GM12878 (cell line): ENCODE measurements at regions not wholly inside any gene's neighbourhood (a gene's known extent, or its start where the extent isn't known, plus 50 kb on each side); places are given as distances from the start of the nearest gene placed in this dataset.
A peak's percentile ranks its signal among the peaks of the same experiment; 100 is the strongest.

Source experiments
- ATAC-seq: fragments of 200-7000 bp; cut with Tn5 transposase; 3 replicates; pipeline ENCODE4 v1.9.1; 2020; ENCODE audit warnings: mild to moderate bottlenecking, moderate library complexity
- BruUV-seq: library from RNA; stranded (reverse); fragments of 400-500 nt; replicated peaks from 2 replicates; lab custom pipeline; 2021; lab: Mats Ljungman, UMichigan
- CTCF ChIA-PET: fragments of 300-600 bp; sonication (Branson Sonifier 250); formaldehyde crosslinking; extraction: SDS; loops from one replicate; lab custom pipeline; 2021; ENCODE audit warnings: inconsistent platforms; lab: Yijun Ruan, JAX
- POLR2A ChIA-PET: fragments of 350-600 bp; formaldehyde crosslinking; extraction: SDS; loops from one replicate; lab custom pipeline; 2021; ENCODE audit warnings: inconsistent platforms; lab: Charles Lee
- RAD21 ChIA-PET: fragments of 300-600 bp; sonication (Branson Sonifier 250); formaldehyde crosslinking; loops from one replicate; lab custom pipeline; 2023; ENCODE audit warnings: antibody characterized with exemption; ENCODE audit not compliant: unreplicated experiment; lab: Charles Lee
- SMC1A ChIA-PET: fragments of 300-600 bp; sonication (Branson Sonifier 250); formaldehyde crosslinking; loops from one replicate; lab custom pipeline; 2023; ENCODE audit not compliant: unreplicated experiment, uncharacterized antibody; lab: Charles Lee
- DNase-seq: peaks from one replicate; pipeline ENCODE4 v3.0.0-alpha.2; 2011; ENCODE audit warnings: low read depth, low spot score
- FAIRE-seq: peaks from 3 replicates; lab custom pipeline; 2011; peaks lifted over from hg19 to GRCh38; lab: Jason Lieb, UNC
- H2AFZ ChIP-seq: 2 replicates; pipeline ENCODE4 v1.6.0; 2011; ENCODE audit warnings: low read depth, low read length, control low read depth; ENCODE audit not compliant: control insufficient read depth
- H3K27ac ChIP-seq: 2 replicates; pipeline ENCODE4 v1.5.1; 2011; ENCODE audit warnings: control low read depth; ENCODE audit not compliant: control insufficient read depth, insufficient read depth
- H3K27me3 ChIP-seq, 2 experiments: replicated peaks in 1 of 2; 2 replicates each; pipeline versions ENCODE4 v1.6.0 to v1.6.1; 2011; ENCODE audit warnings: low read length in 1 of 2; ENCODE audit not compliant: control insufficient read depth in 2 of 2, insufficient read depth in 2 of 2
- H3K36me3 ChIP-seq, 2 experiments: 2 replicates each; pipeline ENCODE4 v1.5.1; 2011; ENCODE audit warnings: low read length in 1 of 2; ENCODE audit not compliant: control insufficient read depth in 2 of 2, insufficient read depth in 2 of 2
- H3K4me1 ChIP-seq: 2 replicates; pipeline ENCODE4 v1.6.1; 2011; ENCODE audit warnings: mild to moderate bottlenecking, low read length, moderate library complexity, mixed read lengths; ENCODE audit not compliant: control insufficient read depth, insufficient read depth
- H3K4me2 ChIP-seq: 2 replicates; pipeline ENCODE4 v1.6.0; 2011; ENCODE audit warnings: control low read depth; ENCODE audit not compliant: control insufficient read depth, insufficient read depth
- H3K4me3 ChIP-seq: fragments of 200-600 bp; sonication (generic); 2 replicates; pipeline ENCODE4 v1.5.1; 2016
- H3K79me2 ChIP-seq: 2 replicates; pipeline ENCODE4 v1.6.0; 2011; ENCODE audit warnings: low read length; ENCODE audit not compliant: control insufficient read depth, insufficient read depth
- H3K9ac ChIP-seq: 2 replicates; pipeline ENCODE4 v1.8.0; 2011; ENCODE audit warnings: low read length, control low read depth, mixed read lengths; ENCODE audit not compliant: control insufficient read depth, insufficient read depth
- H3K9me3 ChIP-seq: replicated peaks from 3 replicates; pipeline ENCODE4 v1.5.1; 2011; ENCODE audit warnings: mild to moderate bottlenecking, low read length; ENCODE audit not compliant: control insufficient read depth, insufficient read depth
- H4K20me1 ChIP-seq: 2 replicates; pipeline ENCODE4 v1.6.0; 2011; ENCODE audit not compliant: control insufficient read depth, insufficient read depth
- BRCA1 ChIP-seq: IDR thresholded peaks from 2 replicates; pipeline ENCODE4 v1.6.1; 2011; ENCODE audit warnings: low read depth, low read length, improper control_type of control experiment
- DPF2 ChIP-seq: fragments of 450-650 bp; IDR thresholded peaks from 2 replicates; pipeline ENCODE4 v1.6.1; 2017; ENCODE audit warnings: mild to moderate bottlenecking
- ESRRA ChIP-seq: IDR thresholded peaks from 2 replicates; pipeline ENCODE4 v1.6.1; 2012; ENCODE audit warnings: mild to moderate bottlenecking, low read length, improper control_type of control experiment
- EZH2 ChIP-seq: IDR thresholded peaks from 2 replicates; pipeline ENCODE4 v1.6.1; 2012; ENCODE audit warnings: low read depth, mild to moderate bottlenecking, control low read depth, inconsistent platforms, low read length, borderline replicate concordance; ENCODE audit not compliant: control insufficient read depth
- IKZF1 ChIP-seq: fragments of 450-650 bp; conservative IDR thresholded peaks from 2 replicates; pipeline ENCODE4 v1.6.1; 2017; ENCODE audit warnings: antibody characterized with exemption, mild to moderate bottlenecking
- IKZF2 ChIP-seq, 2 experiments: fragments of 450-650 bp; IDR thresholded peaks; 2 replicates each; pipeline ENCODE4 v1.6.1; 2017; ENCODE audit warnings: mild to moderate bottlenecking in 2 of 2, moderate library complexity in 2 of 2
- JUNB ChIP-seq: IDR thresholded peaks from 2 replicates; pipeline ENCODE4 v1.6.1; 2016; ENCODE audit warnings: antibody characterized with exemption, mild to moderate bottlenecking
- KDM1A ChIP-seq: fragments of 200-600 bp; sonication (generic); IDR thresholded peaks from 2 replicates; pipeline ENCODE4 v1.6.1; 2016; ENCODE audit warnings: borderline replicate concordance
- MYC ChIP-seq: IDR thresholded peaks from 2 replicates; pipeline ENCODE4 v1.6.1; 2011; ENCODE audit warnings: mild to moderate bottlenecking, low read length, moderate library complexity, inconsistent platforms; ENCODE audit not compliant: insufficient read depth, insufficient replicate concordance, insufficient read length, severe bottlenecking
- NKRF ChIP-seq: fragments of 450-650 bp; conservative IDR thresholded peaks from 2 replicates; pipeline ENCODE4 v1.6.1; 2017; ENCODE audit warnings: mild to moderate bottlenecking, moderate library complexity
- NR2C2 ChIP-seq: IDR thresholded peaks from 2 replicates; pipeline ENCODE4 v1.6.1; 2011; ENCODE audit warnings: borderline replicate concordance, low read depth; ENCODE audit not compliant: control insufficient read depth, insufficient read length
- SKIL ChIP-seq: fragments of 450-650 bp; IDR thresholded peaks from 2 replicates; pipeline ENCODE4 v1.6.1; 2017; ENCODE audit warnings: mild to moderate bottlenecking, low read depth, inconsistent platforms; ENCODE audit not compliant: poor library complexity, severe bottlenecking
- SPI1 ChIP-seq: IDR thresholded peaks from 2 replicates; pipeline ENCODE4 v1.6.1; 2011; ENCODE audit warnings: low read depth, mild to moderate bottlenecking, low read length, moderate library complexity, borderline replicate concordance; ENCODE audit not compliant: insufficient read depth
- USF1 ChIP-seq: IDR thresholded peaks from 2 replicates; pipeline ENCODE4 v1.6.1; 2011; ENCODE audit warnings: borderline replicate concordance, low read depth, mild to moderate bottlenecking, moderate library complexity, mixed read lengths, low read length; ENCODE audit not compliant: insufficient read depth; ENCODE audit errors: extremely low read length
- ZBED1 ChIP-seq: IDR thresholded peaks from 2 replicates; pipeline ENCODE4 v1.6.1; 2016; ENCODE audit warnings: borderline replicate concordance
- ZNF384 ChIP-seq: IDR thresholded peaks from 2 replicates; pipeline ENCODE4 v1.6.1; 2012; ENCODE audit warnings: low read depth, mild to moderate bottlenecking, low read length, improper control_type of control experiment, borderline replicate concordance
- WGBS: methylation state at CpG from one replicate; pipeline ENCODE4 v1.1.6; 2016; ENCODE audit warnings: low lambda C conversion rate; ENCODE audit not compliant: insufficient replicate concordance, insufficient coverage; ENCODE audit errors: missing lambda C conversion rate; 5-methylcytosine and 5-hydroxymethylcytosine counted together
- in situ Hi-C: fragments of 300-500 bp; cut with MboI; formaldehyde crosslinking; loops from 9 replicates; pipeline ENCODE4 v1.14.3; 2018; ENCODE audit warnings: mixed read lengths
- intact Hi-C: fragments of 100-400 bp; cut with micrococcal nuclease; formaldehyde crosslinking; loops from one replicate; pipeline ENCODE4 v1.14.2; 2022; ENCODE audit not compliant: unreplicated experiment
- TF ChIP-seq, protein P1 (sequence below): fragments of 450-650 bp; IDR thresholded peaks from 2 replicates; pipeline ENCODE4 v1.6.1; 2016; ENCODE audit warnings: mild to moderate bottlenecking

GRCh38 chr13:109996404-109996960 is 210.1 kb upstream of the IRS2 start:
- H3K27ac ChIP-seq, result no peak overlapping the region
- no peaks in the 10 kb centered on the region for H3K4me1 ChIP-seq
- no peaks in the 10 kb centered on the region for H3K27me3 ChIP-seq
- CTCF ChIA-PET, result interaction anchor here (0.6 to 1.2 kb wide), 2 partner anchors 25 to 42 kb away, joined by 3 read pairs; no protein-coding TSS in a partner anchor
- no peak overlapping the region for H3K4me2 ChIP-seq
- H3K9me3 ChIP-seq, result no peaks in the 10 kb centered on the region
- no TSS peak for BruUV-seq
- ATAC-seq (peak; percentile 61), FAIRE-seq (no peak), DNase-seq (no peak)
- SMC1A ChIA-PET, result interaction anchor here (0.9 to 1.3 kb wide), 2 partner anchors 27 to 51 kb away, joined by 3 to 5 read pairs; no protein-coding TSS in a partner anchor
- no peaks in the 10 kb centered on the region for H3K36me3 ChIP-seq
- no peaks in the 10 kb centered on the region for H4K20me1 ChIP-seq
- in situ Hi-C loops (no loop called here), intact Hi-C loops (no loop called here)
- no peak overlapping the region for H3K4me3 ChIP-seq
- POLR2A ChIA-PET, result no interaction called here
- RAD21 ChIA-PET, result interaction anchor here (0.7 to 1.3 kb wide), 3 partner anchors 110 to 834 kb away, joined by 3 to 4 read pairs (median 3); no protein-coding TSS in a partner anchor
- no peak overlapping the region for H3K9ac ChIP-seq
- H2AFZ ChIP-seq, result no peak overlapping the region
- H3K79me2 ChIP-seq, result no peaks in the 10 kb centered on the region
- 20% methylated on average over 10 of the region's 10 CpGs for WGBS
- TF ChIP-seq BRCA1 (no peak), USF1 (no peak), EZH2 (no peak), DPF2 (peak; percentile 84), SKIL (peak; percentile 27), KDM1A (no peak), SPI1 (no peak), ZBED1 (no peak), NR2C2 (no peak), IKZF2 (IDR thresholded peaks at IDR 0.05) (peak; percentile 50 to 74; a peak in 2 of 4 replicates), ESRRA (no peak), NKRF (no peak), ZNF384 (no peak), MYC (no peak), JUNB (no peak), IKZF1 (peak; percentile 81)
- TF ChIP-seq, protein P1, sequence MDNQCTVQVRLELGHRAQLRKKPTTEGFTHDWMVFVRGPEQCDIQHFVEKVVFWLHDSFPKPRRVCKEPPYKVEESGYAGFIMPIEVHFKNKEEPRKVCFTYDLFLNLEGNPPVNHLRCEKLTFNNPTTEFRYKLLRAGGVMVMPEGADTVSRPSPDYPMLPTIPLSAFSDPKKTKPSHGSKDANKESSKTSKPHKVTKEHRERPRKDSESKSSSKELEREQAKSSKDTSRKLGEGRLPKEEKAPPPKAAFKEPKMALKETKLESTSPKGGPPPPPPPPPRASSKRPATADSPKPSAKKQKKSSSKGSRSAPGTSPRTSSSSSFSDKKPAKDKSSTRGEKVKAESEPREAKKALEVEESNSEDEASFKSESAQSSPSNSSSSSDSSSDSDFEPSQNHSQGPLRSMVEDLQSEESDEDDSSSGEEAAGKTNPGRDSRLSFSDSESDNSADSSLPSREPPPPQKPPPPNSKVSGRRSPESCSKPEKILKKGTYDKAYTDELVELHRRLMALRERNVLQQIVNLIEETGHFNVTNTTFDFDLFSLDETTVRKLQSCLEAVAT, result peak; percentile 82
